GM23338 (cell line): ENCODE measurements at regions not wholly inside any gene's neighbourhood (a gene's known extent, or its start where the extent isn't known, plus 50 kb on each side); places are given as distances from the start of the nearest gene placed in this dataset.
"Not testable (repeated sequence)": the region's sequence is repeated elsewhere in the genome, so short reads cannot be mapped to it uniquely, and the experiment has no call there.

Experiments used
- ATAC-seq: fragments of 200-7000 bp; cut with Tn5 transposase; 3 replicates; pipeline ENCODE4 v1.9.1; 2020
- DNase-seq: peaks from one replicate; pipeline ENCODE4 v3.0.0-alpha.2; 2015; ENCODE audit warnings: low spot score
- H2AFZ ChIP-seq: fragments of 200-600 bp; sonication (generic); 2 replicates; pipeline ENCODE4 v1.8.0; 2016; ENCODE audit warnings: antibody characterized with exemption, mild to moderate bottlenecking, moderate library complexity
- H3F3A ChIP-seq: fragments of 200-600 bp; sonication (generic); replicated peaks from 2 replicates; pipeline ENCODE4 v1.8.0; 2017; ENCODE audit warnings: antibody characterized with exemption, mixed run types, low read depth
- H3K27ac ChIP-seq: fragments of 200-600 bp; sonication (generic); 2 replicates; pipeline ENCODE4 v1.6.1; 2016; ENCODE audit warnings: low read depth
- H3K27me3 ChIP-seq: fragments of 200-600 bp; sonication (generic); 2 replicates; pipeline ENCODE4 v1.8.0; 2016; ENCODE audit warnings: mild to moderate bottlenecking, mixed run types, moderate library complexity; ENCODE audit not compliant: insufficient read depth
- H3K36me3 ChIP-seq: fragments of 200-600 bp; sonication (generic); 2 replicates; pipeline ENCODE4 v1.8.0; 2016; ENCODE audit warnings: mild to moderate bottlenecking; ENCODE audit not compliant: insufficient read depth
- H3K4me1 ChIP-seq: fragments of 200-600 bp; sonication (generic); 2 replicates; pipeline ENCODE4 v1.8.0; 2016; ENCODE audit warnings: mild to moderate bottlenecking, moderate library complexity; ENCODE audit not compliant: insufficient read depth
- H3K4me2 ChIP-seq: fragments of 200-600 bp; sonication (generic); 2 replicates; pipeline ENCODE4 v1.7.1; 2017; ENCODE audit warnings: mixed run types
- H3K4me3 ChIP-seq: fragments of 200-600 bp; sonication (generic); 2 replicates; pipeline ENCODE4 v1.6.1; 2016; ENCODE audit warnings: mixed run types
- H3K79me2 ChIP-seq: fragments of 200-600 bp; sonication (generic); replicated peaks from 2 replicates; pipeline ENCODE4 v1.8.0; 2017; ENCODE audit warnings: mild to moderate bottlenecking; ENCODE audit not compliant: insufficient read depth
- H3K9me2 ChIP-seq: fragments of 200-600 bp; sonication (generic); 2 replicates; pipeline ENCODE4 v1.8.0; 2017; ENCODE audit not compliant: insufficient read depth
- H4K20me1 ChIP-seq: fragments of 200-600 bp; sonication (generic); replicated peaks from 2 replicates; pipeline ENCODE4 v1.8.0; 2017; ENCODE audit warnings: mild to moderate bottlenecking; ENCODE audit not compliant: insufficient read depth
- H3K27ac Mint-ChIP-seq: 2 replicates; pipeline ENCODE4 v1.8.0; 2020; ENCODE audit warnings: inconsistent platforms, mild to moderate bottlenecking, moderate library complexity, mixed read lengths
- H3K27me3 Mint-ChIP-seq: 3 replicates; pipeline ENCODE4 v1.8.0; 2022; ENCODE audit warnings: low read depth, mild to moderate bottlenecking, moderate library complexity, mixed read lengths, inconsistent platforms; ENCODE audit not compliant: insufficient read depth, poor library complexity
- H3K36me3 Mint-ChIP-seq: 3 replicates; pipeline ENCODE4 v1.8.0; 2021; ENCODE audit warnings: low read depth, mild to moderate bottlenecking, inconsistent platforms, moderate library complexity, mixed read lengths
- H3K4me1 Mint-ChIP-seq: 3 replicates; pipeline ENCODE4 v1.8.0; 2020; ENCODE audit warnings: mild to moderate bottlenecking, inconsistent platforms, mixed read lengths
- H3K4me3 Mint-ChIP-seq: 3 replicates; pipeline ENCODE4 v1.8.0; 2021; ENCODE audit warnings: moderate library complexity, mild to moderate bottlenecking, inconsistent platforms, mixed read lengths
- H3K9me3 Mint-ChIP-seq: 3 replicates; pipeline ENCODE4 v1.8.0; 2020; ENCODE audit warnings: moderate library complexity, mild to moderate bottlenecking, inconsistent platforms, mixed read lengths
- CREB1 ChIP-seq: fragments of 250-450 bp; sonication (Bioruptor Pico); IDR thresholded peaks from 2 replicates; pipeline ENCODE4 v1.5.0; 2020; ENCODE audit warnings: low read depth, mild to moderate bottlenecking, moderate library complexity
- EZH2 ChIP-seq: fragments of 200-600 bp; sonication (generic); IDR thresholded peaks from one replicate; pipeline ENCODE4 v1.8.0; 2017; ENCODE audit warnings: antibody characterized with exemption, mild to moderate bottlenecking, low read depth; ENCODE audit not compliant: unreplicated experiment
- JUNB ChIP-seq: IDR thresholded peaks from one replicate; pipeline ENCODE4 v1.6.1; 2016; ENCODE audit warnings: antibody characterized with exemption; ENCODE audit not compliant: unreplicated experiment
- POLR2AphosphoS5 ChIP-seq: IDR thresholded peaks from 2 replicates; pipeline ENCODE4 v1.6.1; 2016; ENCODE audit warnings: antibody characterized with exemption, low read depth
- STAT1 ChIP-seq: IDR thresholded peaks from one replicate; pipeline ENCODE4 v1.6.1; 2016; ENCODE audit warnings: antibody characterized with exemption; ENCODE audit not compliant: unreplicated experiment
- ZNF114 ChIP-seq: fragments of 250-450 bp; sonication (Bioruptor Pico); IDR thresholded peaks from 2 replicates; pipeline ENCODE4 v1.5.0; 2020; ENCODE audit warnings: mild to moderate bottlenecking, moderate library complexity
- ZNF331 ChIP-seq: fragments of 250-450 bp; sonication (Bioruptor Pico); IDR thresholded peaks from 2 replicates; pipeline ENCODE4 v1.5.0; 2020; ENCODE audit warnings: low read depth, mild to moderate bottlenecking, moderate library complexity
- ZNF462 ChIP-seq: fragments of 250-450 bp; sonication (Bioruptor Pico); IDR thresholded peaks from 2 replicates; pipeline ENCODE4 v1.5.0; 2020; ENCODE audit warnings: mild to moderate bottlenecking, moderate library complexity

- no peak for TF ChIP-seq ZNF462 (CRISPR knock-in tag)
Measured at GRCh38 chr9:111272581-111272980, 57.4 kb downstream of the OR2K2 start (continued).

GRCh38 chr9:111271481-111272080, 58.4 kb downstream of the OR2K2 start:
- Mint-ChIP-seq H3K4me1 (peaks cover 1% of the 10 kb centered on the region; the same call in 2 of the 3 replicates), H3K27ac (no peak overlapping the region)
- no peak for TF ChIP-seq STAT1

GRCh38 chr9:111271047-111271446, 59.0 kb downstream of the OR2K2 start:
- Mint-ChIP-seq H3K4me1 (no peaks in the 10 kb centered on the region), H3K36me3 (peaks cover 13% of the 10 kb centered on the region; the same call in 2 of the 3 replicates), H3K27ac (no peak overlapping the region), H3K9me3 (peaks cover 16% of the 10 kb centered on the region), H3K4me3 (no peak overlapping the region), H3K27me3 (peaks cover 2% of the 10 kb centered on the region)
- no peaks in the 10 kb centered on the region; the same call in 1 of the 2 replicates for H3K4me1 ChIP-seq
- no peak overlapping the region for H3K27ac ChIP-seq
- no peak for DNase-seq
- no peaks in the 10 kb centered on the region for H4K20me1 ChIP-seq
- TF ChIP-seq EZH2, result no peak
- TF ChIP-seq ZNF114 (CRISPR knock-in tag), result no peak
- no peak for TF ChIP-seq JUNB
- TF ChIP-seq CREB1 (CRISPR knock-in tag), result no peak
- TF ChIP-seq POLR2AphosphoS5, result no peak
- TF ChIP-seq ZNF331, result no peak
- no peak overlapping the region for H3K4me3 ChIP-seq
- no peaks in the 10 kb centered on the region for H3K79me2 ChIP-seq
- no peaks in the 10 kb centered on the region; the same call in 1 of the 2 replicates for H3K36me3 ChIP-seq
- ATAC-seq, result no peak
- no peak overlapping the region for H3K4me2 ChIP-seq
- no peak overlapping the region for H2AFZ ChIP-seq
- no peaks in the 10 kb centered on the region for H3K27me3 ChIP-seq
- H3K9me2 ChIP-seq, result no peaks in the 10 kb centered on the region; the same call in 1 of the 2 replicates
- H3F3A ChIP-seq, result no peaks in the 10 kb centered on the region

More at GRCh38 chr9:111271481-111272080, 58.4 kb downstream of the OR2K2 start:
- H3K36me3 Mint-ChIP-seq, result peaks cover 9% of the 10 kb centered on the region; the same call in 2 of the 3 replicates
- H3F3A ChIP-seq, result no peaks in the 10 kb centered on the region
- no peak overlapping the region for H3K4me3 ChIP-seq
- H3K9me3 Mint-ChIP-seq, result peaks cover 11% of the 10 kb centered on the region
- H4K20me1 ChIP-seq, result no peaks in the 10 kb centered on the region
- H3K9me2 ChIP-seq, result no peaks in the 10 kb centered on the region; the same call in 1 of the 2 replicates
- no peaks in the 10 kb centered on the region for H3K36me3 ChIP-seq
- no peak for ATAC-seq
- no peak for DNase-seq
- no peak overlapping the region for H3K4me2 ChIP-seq
- H3K27me3 ChIP-seq, result no peaks in the 10 kb centered on the region
- H3K79me2 ChIP-seq, result no peaks in the 10 kb centered on the region
- H3K4me1 ChIP-seq, result no peaks in the 10 kb centered on the region; the same call in 1 of the 2 replicates
- peaks cover 2% of the 10 kb centered on the region for H3K27me3 Mint-ChIP-seq
- H3K27ac ChIP-seq, result no peak overlapping the region
- H3K4me3 Mint-ChIP-seq, result no peak overlapping the region
- H2AFZ ChIP-seq, result no peak overlapping the region; the same call in 1 of the 2 replicates

- H3K27me3 Mint-ChIP-seq, H2AFZ ChIP-seq, H3K4me3 Mint-ChIP-seq, H3K4me3 ChIP-seq, H3K9me2 ChIP-seq, H3K27ac Mint-ChIP-seq, H3K4me2 ChIP-seq, H3K36me3 ChIP-seq, H3K4me1 Mint-ChIP-seq, H3K4me1 ChIP-seq, H3F3A ChIP-seq, H3K27me3 ChIP-seq, ATAC-seq, DNase-seq, H3K27ac ChIP-seq, H4K20me1 ChIP-seq, H3K79me2 ChIP-seq: not testable (repeated sequence)
- Mint-ChIP-seq H3K36me3 (peaks cover 23% of the 10 kb centered on the region; the same call in 2 of the 3 replicates), H3K9me3 (peaks cover 31% of the 10 kb centered on the region)
Measured at GRCh38 chr9:111266024-111266423, 64.0 kb downstream of the OR2K2 start.
